SU-DHL-6 (cell line): ENCODE measurements at regions not wholly inside any gene's neighbourhood (a gene's known extent, or its start where the extent isn't known, plus 50 kb on each side); places are given as distances from the start of the nearest gene placed in this dataset.

Experiments used
- H2AFZ ChIP-seq: fragments of 200-600 bp; sonication (generic); 2 replicates; pipeline ENCODE4 v1.6.1; 2014; ENCODE audit warnings: low read depth, mild to moderate bottlenecking, moderate library complexity, mixed read lengths, antibody characterized with exemption, low read length; ENCODE audit not compliant: severe bottlenecking
- H3F3A ChIP-seq: fragments of 200-600 bp; shearing (Covaris generic); 2 replicates; pipeline ENCODE4 v1.6.0; 2016; ENCODE audit warnings: antibody characterized with exemption, mild to moderate bottlenecking; ENCODE audit not compliant: insufficient read depth
- H3K27ac ChIP-seq: fragments of 200-600 bp; sonication (generic); 2 replicates; pipeline ENCODE4 v1.5.1; 2016; ENCODE audit warnings: low read depth, mild to moderate bottlenecking, low read length, moderate library complexity, mixed read lengths
- H3K27me3 ChIP-seq: fragments of 200-600 bp; sonication (generic), shearing (Covaris generic); 2 replicates; pipeline ENCODE4 v1.6.0; 2014; ENCODE audit warnings: mild to moderate bottlenecking, low read length
- H3K36me3 ChIP-seq: fragments of 200-600 bp; sonication (generic); 2 replicates; pipeline ENCODE4 v1.6.1; 2014; ENCODE audit warnings: mild to moderate bottlenecking, low read length, mixed read lengths
- H3K4me2 ChIP-seq: fragments of 300-600, 200-600 bp; shearing (Covaris generic), sonication (generic); 2 replicates; pipeline ENCODE4 v1.6.0; 2014; ENCODE audit warnings: low read length, low read depth, mild to moderate bottlenecking; ENCODE audit not compliant: poor library complexity, severe bottlenecking
- H3K4me3 ChIP-seq: fragments of 200-600 bp; sonication (generic); 2 replicates; pipeline ENCODE4 v1.5.1; 2014; ENCODE audit warnings: antibody characterized with exemption, low read length, mild to moderate bottlenecking, mixed read lengths; ENCODE audit not compliant: insufficient read depth, poor library complexity, severe bottlenecking
- H3K79me2 ChIP-seq: fragments of 200-600 bp; sonication (generic); 2 replicates; pipeline ENCODE4 v1.6.1; 2014; ENCODE audit warnings: mild to moderate bottlenecking, low read length, moderate library complexity; ENCODE audit not compliant: insufficient read depth
- H3K9ac ChIP-seq: fragments of 200-600 bp; sonication (generic); 2 replicates; pipeline ENCODE4 v1.7.0; 2014; ENCODE audit warnings: mild to moderate bottlenecking, low read length
- H3K9me2 ChIP-seq: fragments of 200-600 bp; sonication (generic); replicated peaks from 2 replicates; pipeline ENCODE4 v1.6.1; 2014; ENCODE audit warnings: low read length; ENCODE audit not compliant: insufficient read depth
- H3K9me3 ChIP-seq: fragments of 200-600 bp; sonication (generic); 2 replicates; pipeline ENCODE4 v1.6.1; 2014; ENCODE audit warnings: low read length, mixed read lengths; ENCODE audit not compliant: insufficient read depth
- H4K20me1 ChIP-seq: fragments of 200-600 bp; sonication (generic); 2 replicates; pipeline ENCODE4 v1.6.1; 2014; ENCODE audit warnings: low read depth, mild to moderate bottlenecking, antibody characterized with exemption, low read length, moderate library complexity, mixed read lengths
- CTCF ChIP-seq: fragments of 200-600 bp; sonication (generic); IDR thresholded peaks from one replicate; pipeline ENCODE4 v1.5.1; 2017; ENCODE audit warnings: antibody characterized with exemption, mild to moderate bottlenecking, low read length, moderate library complexity; ENCODE audit not compliant: insufficient read depth, poor library complexity, severe bottlenecking
- EZH2phosphoT487 ChIP-seq: fragments of 200-600 bp; sonication (generic), shearing (Covaris generic); conservative IDR thresholded peaks from 2 replicates; pipeline ENCODE4 v1.6.1; 2018; ENCODE audit warnings: mild to moderate bottlenecking, antibody characterized with exemption, low read length, moderate library complexity, mixed read lengths

GRCh38 chr5:122680623-122681350, 94.1 kb upstream of the SNX2 start:
- H3K9me2 ChIP-seq = no peaks in the 10 kb centered on the region
- H3K27me3 ChIP-seq = no peaks in the 10 kb centered on the region
- H3K4me3 ChIP-seq = no peak overlapping the region
- H3F3A ChIP-seq = no peaks in the 10 kb centered on the region
- no peaks in the 10 kb centered on the region for H3K79me2 ChIP-seq
- H3K27ac ChIP-seq = no peak overlapping the region
- no peaks in the 10 kb centered on the region for H4K20me1 ChIP-seq
- TF ChIP-seq EZH2phosphoT487 (no peak), CTCF (no peak)
- H3K36me3 ChIP-seq = no peaks in the 10 kb centered on the region
- H3K4me2 ChIP-seq = no peak overlapping the region
- H3K9me3 ChIP-seq = no peaks in the 10 kb centered on the region
- H3K9ac ChIP-seq = no peak overlapping the region
- no peak overlapping the region for H2AFZ ChIP-seq

- Histone ChIP-seq H3F3A (no peaks in the 10 kb centered on the region), H3K27ac (no peak overlapping the region), H3K9me2 (no peaks in the 10 kb centered on the region), H3K4me3 (no peak overlapping the region), H3K9ac (no peak overlapping the region), H3K79me2 (no peaks in the 10 kb centered on the region), H3K4me2 (no peak overlapping the region), H2AFZ (no peak overlapping the region), H4K20me1 (no peaks in the 10 kb centered on the region), H3K36me3 (no peaks in the 10 kb centered on the region), H3K27me3 (no peaks in the 10 kb centered on the region), H3K9me3 (no peaks in the 10 kb centered on the region)
- TF ChIP-seq EZH2phosphoT487 (no peak), CTCF (no peak)
These were observed 91.2 kb upstream of the SNX2 start for GRCh38 chr5:122683631-122684030.

GRCh38 chr5:122690266-122690665, 84.6 kb upstream of the SNX2 start:
- Histone ChIP-seq H3K9me3 (no peaks in the 10 kb centered on the region), H3K4me2 (no peak overlapping the region), H2AFZ (no peak overlapping the region), H3K79me2 (no peaks in the 10 kb centered on the region), H3K4me3 (no peak overlapping the region), H3K9me2 (no peaks in the 10 kb centered on the region), H3F3A (no peaks in the 10 kb centered on the region), H3K9ac (no peak overlapping the region), H3K27ac (no peak overlapping the region), H3K36me3 (no peaks in the 10 kb centered on the region), H4K20me1 (no peaks in the 10 kb centered on the region), H3K27me3 (no peaks in the 10 kb centered on the region)
- TF ChIP-seq CTCF (no peak), EZH2phosphoT487 (no peak)
